ENCODE measurements at regions not wholly inside any gene's neighbourhood (a gene's known extent, or its start where the extent isn't known, plus 50 kb on each side); places are given as distances from the start of the nearest gene placed in this dataset.

DNA sequence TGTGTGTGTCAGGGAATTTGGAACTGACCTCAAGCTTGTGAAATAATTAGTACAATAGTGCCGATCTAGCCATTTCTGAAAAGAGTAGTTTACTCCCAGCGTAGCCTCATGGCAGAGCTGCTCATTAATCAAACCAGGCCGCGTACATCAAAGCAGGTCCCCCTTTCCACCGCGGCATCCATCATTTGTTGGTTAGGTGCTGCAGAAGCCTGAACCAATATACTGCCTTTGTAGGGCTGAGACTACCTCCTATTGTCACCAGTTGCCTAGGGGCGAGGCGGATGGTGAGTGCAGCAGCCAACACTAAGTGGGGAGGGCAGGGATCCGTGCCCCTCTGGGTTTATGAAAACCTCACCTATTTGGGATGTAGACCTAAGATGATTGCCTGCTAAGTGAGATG lies 264.1 kb downstream of the TMEM114 start:
- no peaks in the 10 kb centered on the region for H4K20me1 ChIP-seq (ENCODE audit: insufficient read depth)
- no TSS peak for BruUV-seq (replicated peaks)
- H3K4me3 ChIP-seq (replicated peaks in 1 of 2; ENCODE audit: low read depth in 1 of 2, low read length in 2 of 2): no peak overlapping the region
- H3K9me3 ChIP-seq (ENCODE audit: control insufficient read depth in 1 of 2, insufficient read depth in 1 of 2, low read depth in 1 of 2, low read length in 2 of 2): no peaks in the 10 kb centered on the region; a peak in 1 of 4 replicates
- intact Hi-C loops (cut with micrococcal nuclease): no loop called here
- POLR2A ChIA-PET: no interaction called here
- no peak overlapping the region for H3K9ac ChIP-seq (ENCODE audit: low read length)
- CTCF ChIA-PET: no interaction called here
- no peaks in the 10 kb centered on the region for H3K9me2 ChIP-seq (ENCODE audit: insufficient read depth)
- no peak for TF ChIP-seq SP1 (IDR thresholded peaks at IDR 0.05; ENCODE audit: low read depth)
- TF ChIP-seq EZH2 (IDR thresholded peaks at IDR 0.05): no peak
- no peak for TF ChIP-seq SRF (IDR thresholded peaks at IDR 0.05; ENCODE audit: low read depth)
- no peak for TF ChIP-seq FOSL1 (IDR thresholded peaks at IDR 0.05; ENCODE audit: low read depth)
- TF ChIP-seq POLR2AphosphoS5 (IDR thresholded peaks at IDR 0.05; ENCODE audit: low read depth, low read length): no peak
- TF ChIP-seq ZNF274 (IDR thresholded peaks at IDR 0.05; ENCODE audit: low read depth, low read length): no peak
- no peak for ATAC-seq
- no peak overlapping the region for H3K27ac ChIP-seq (ENCODE audit: low read depth, low read length)
- H3K4me1 ChIP-seq (ENCODE audit: control insufficient read depth in 1 of 2, insufficient read depth in 2 of 2, low read length in 2 of 2): no peaks in the 10 kb centered on the region
- no peak for DNase-seq (ENCODE audit: low read depth, low spot score)
- RAD21 ChIA-PET (ENCODE audit: low non-redundant PET in 1 of 2, low total read pairs in 2 of 2, uncharacterized antibody in 2 of 2, unreplicated experiment in 2 of 2): no interaction called here
- no peak overlapping the region for H3K4me2 ChIP-seq (ENCODE audit: low read length)
- no peak overlapping the region for H2AFZ ChIP-seq (ENCODE audit: low read depth, low read length, poor library complexity, severe bottlenecking)
- H3K36me3 ChIP-seq (ENCODE audit: control insufficient read depth in 1 of 2, insufficient read depth in 2 of 2, low read length in 2 of 2): no peaks in the 10 kb centered on the region
- no peaks in the 10 kb centered on the region for H3K79me2 ChIP-seq (ENCODE audit: insufficient read depth, low read length)
- no peaks in the 10 kb centered on the region for H3K27me3 ChIP-seq (ENCODE audit: insufficient read depth, low read length)

DNA sequence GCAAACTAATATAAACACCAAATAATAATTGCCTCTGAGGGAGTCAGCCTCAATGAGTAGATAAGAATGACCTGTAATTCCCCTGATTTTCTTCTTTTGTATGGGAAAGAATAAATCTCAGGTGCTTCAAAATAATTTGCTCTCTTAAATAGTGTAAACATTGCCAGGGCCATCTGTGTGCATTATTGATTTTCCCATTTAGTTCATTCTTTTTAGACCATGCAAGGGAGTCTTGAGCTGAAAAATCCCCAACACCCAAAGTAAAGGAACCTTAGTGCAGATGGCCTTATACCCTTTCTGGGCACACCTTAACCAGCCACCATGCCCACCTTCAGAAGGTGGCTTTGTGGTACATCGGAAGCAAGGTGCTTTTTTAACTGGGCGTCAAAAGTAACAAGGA lies 267.2 kb downstream of the TMEM114 start:
- Histone ChIP-seq H3K4me2 (ENCODE audit: low read length) (no peak overlapping the region), H3K9ac (ENCODE audit: low read length) (no peak overlapping the region), H3K36me3 (ENCODE audit: control insufficient read depth in 1 of 2, insufficient read depth in 2 of 2, low read length in 2 of 2) (no peaks in the 10 kb centered on the region), H3K27ac (ENCODE audit: low read depth, low read length) (no peak overlapping the region), H3K9me2 (ENCODE audit: insufficient read depth) (no peaks in the 10 kb centered on the region), H3K4me3 (replicated peaks in 1 of 2; ENCODE audit: low read depth in 1 of 2, low read length in 2 of 2) (no peak overlapping the region), H2AFZ (ENCODE audit: low read depth, low read length, poor library complexity, severe bottlenecking) (no peak overlapping the region), H3K27me3 (ENCODE audit: insufficient read depth, low read length) (no peaks in the 10 kb centered on the region), H3K4me1 (ENCODE audit: control insufficient read depth in 1 of 2, insufficient read depth in 2 of 2, low read length in 2 of 2) (no peaks in the 10 kb centered on the region), H4K20me1 (ENCODE audit: insufficient read depth) (no peaks in the 10 kb centered on the region), H3K9me3 (ENCODE audit: control insufficient read depth in 1 of 2, insufficient read depth in 1 of 2, low read depth in 1 of 2, low read length in 2 of 2) (peaks cover 0 to 3% of the 10 kb centered on the region in 2 experiments; a peak in 1 of 4 replicates), H3K79me2 (ENCODE audit: insufficient read depth, low read length) (no peaks in the 10 kb centered on the region)
- CTCF ChIA-PET: no interaction called here
- RAD21 ChIA-PET (ENCODE audit: low non-redundant PET in 1 of 2, low total read pairs in 2 of 2, uncharacterized antibody in 2 of 2, unreplicated experiment in 2 of 2): no interaction called here
- ATAC-seq (no peak), DNase-seq (ENCODE audit: low read depth, low spot score) (no peak)
- intact Hi-C loops (cut with micrococcal nuclease): no loop called here
- TF ChIP-seq, protein P1, sequence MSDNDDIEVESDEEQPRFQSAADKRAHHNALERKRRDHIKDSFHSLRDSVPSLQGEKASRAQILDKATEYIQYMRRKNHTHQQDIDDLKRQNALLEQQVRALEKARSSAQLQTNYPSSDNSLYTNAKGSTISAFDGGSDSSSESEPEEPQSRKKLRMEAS (IDR thresholded peaks at IDR 0.05): no peak
- no peak for TF ChIP-seq ZFX (IDR thresholded peaks at IDR 0.05)
- no peak for TF ChIP-seq CBX3 (IDR thresholded peaks at IDR 0.05; ENCODE audit: low read depth)
- TF ChIP-seq POLR2A (IDR thresholded peaks at IDR 0.05; ENCODE audit: borderline replicate concordance, extremely low read depth, insufficient read depth, insufficient read length): no peak
- TF ChIP-seq YY1 (IDR thresholded peaks at IDR 0.05; ENCODE audit: extremely low read depth, insufficient replicate concordance, low read depth, low read length): no peak
- TF ChIP-seq EZH2 (IDR thresholded peaks at IDR 0.05): no peak
- TF ChIP-seq SIN3A (IDR thresholded peaks at IDR 0.05; ENCODE audit: low read depth): no peak
- TF ChIP-seq, protein P2, sequence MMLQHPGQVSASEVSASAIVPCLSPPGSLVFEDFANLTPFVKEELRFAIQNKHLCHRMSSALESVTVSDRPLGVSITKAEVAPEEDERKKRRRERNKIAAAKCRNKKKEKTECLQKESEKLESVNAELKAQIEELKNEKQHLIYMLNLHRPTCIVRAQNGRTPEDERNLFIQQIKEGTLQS (IDR thresholded peaks at IDR 0.05): no peak
- TF ChIP-seq SRF (IDR thresholded peaks at IDR 0.05; ENCODE audit: low read depth): no peak
- no peak for TF ChIP-seq EGR1 (IDR thresholded peaks at IDR 0.05; ENCODE audit: low read depth)
- BruUV-seq (replicated peaks): no TSS peak
- POLR2A ChIA-PET: no interaction called here

All from HCT116 (cell line).